HG03108 (cell line): ENCODE measurements at regions not wholly inside any gene's neighbourhood (a gene's known extent, or its start where the extent isn't known, plus 50 kb on each side); places are given as distances from the start of the nearest gene placed in this dataset.

ENCODE experiments used
- ATAC-seq: cut with Tn5 transposase; IDR thresholded peaks from one replicate; pipeline ENCODE4 v1.9.1; 2021; ENCODE audit warnings: moderate library complexity; ENCODE audit not compliant: unreplicated experiment

- ATAC-seq, result no peak
These were observed 500.2 kb downstream of the EIPR1 start for GRCh38 chr2:2877427-2877826.

GRCh38 chr2:2876331-2877221 is 501.0 kb downstream of the EIPR1 start:
- ATAC-seq, result no peak

GRCh38 chr2:2875831-2876230 is 501.8 kb downstream of the EIPR1 start:
- ATAC-seq, result no peak

GRCh38 chr2:2875296-2875695 is 502.3 kb downstream of the EIPR1 start:
- ATAC-seq, result no peak

- no peak for ATAC-seq
These were observed 502.8 kb downstream of the EIPR1 start for GRCh38 chr2:2874805-2875204.

- ATAC-seq, result no peak
These were observed 503.3 kb downstream of the EIPR1 start for GRCh38 chr2:2874341-2874740.

GRCh38 chr2:2873450-2873811 is 504.2 kb downstream of the EIPR1 start:
- ATAC-seq, result no peak

- ATAC-seq, result no peak
These were observed 504.7 kb downstream of the EIPR1 start for GRCh38 chr2:2872713-2873449.

- no peak for ATAC-seq
These were observed 505.4 kb downstream of the EIPR1 start for GRCh38 chr2:2872309-2872617.

GRCh38 chr2:2871480-2872308 is 505.9 kb downstream of the EIPR1 start:
- no peak for ATAC-seq

GRCh38 chr2:2870106-2870505 is 507.5 kb downstream of the EIPR1 start:
- no peak for ATAC-seq

GRCh38 chr2:2869553-2869952 is 508.1 kb downstream of the EIPR1 start:
- ATAC-seq, result no peak

GRCh38 chr2:2868085-2868484 is 509.5 kb downstream of the EIPR1 start:
- ATAC-seq, result no peak

GRCh38 chr2:2867397-2867979 is 510.1 kb downstream of the EIPR1 start:
- no peak for ATAC-seq

GRCh38 chr2:2866459-2866858 is 511.2 kb downstream of the EIPR1 start:
- no peak for ATAC-seq

- ATAC-seq, result no peak
These were observed 515.2 kb downstream of the EIPR1 start for GRCh38 chr2:2862386-2862785.

- ATAC-seq, result no peak
These were observed 515.9 kb downstream of the EIPR1 start for GRCh38 chr2:2861666-2862240.

- ATAC-seq, result no peak
These were observed 516.9 kb downstream of the EIPR1 start for GRCh38 chr2:2860589-2861300.

- no peak for ATAC-seq
These were observed 517.9 kb downstream of the EIPR1 start for GRCh38 chr2:2859732-2860131.

GRCh38 chr2:2859164-2859563 is 518.5 kb downstream of the EIPR1 start:
- ATAC-seq, result no peak
